HG03095 (cell line): ENCODE measurements at regions not wholly inside any gene's neighbourhood (a gene's known extent, or its start where the extent isn't known, plus 50 kb on each side); places are given as distances from the start of the nearest gene placed in this dataset.
"Not testable (repeated sequence)": the region's sequence is repeated elsewhere in the genome, so short reads cannot be mapped to it uniquely, and the experiment has no call there.

Experiments used
- ATAC-seq: cut with Tn5 transposase; IDR thresholded peaks from one replicate; pipeline ENCODE4 v1.9.1; 2021; ENCODE audit warnings: moderate library complexity; ENCODE audit not compliant: unreplicated experiment

DNA sequence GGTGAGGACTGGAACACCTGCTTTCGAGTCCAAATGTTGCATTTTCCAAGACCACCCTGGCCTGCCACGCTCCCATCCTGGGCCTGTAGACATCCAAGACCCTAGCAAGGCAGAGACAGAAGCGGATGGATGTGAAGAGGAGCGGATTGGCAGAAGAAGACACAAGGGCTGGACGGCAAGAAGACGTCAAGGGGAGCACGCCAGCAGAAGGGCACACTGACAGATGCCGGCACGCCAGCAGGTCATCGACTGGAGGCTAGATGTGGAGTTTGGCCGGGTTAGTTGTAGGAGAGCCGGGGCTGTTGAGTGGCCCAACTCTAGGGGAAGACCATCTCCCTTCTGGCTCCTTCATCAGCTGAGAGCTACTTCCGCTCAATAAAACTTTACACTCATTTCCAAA is 251.6 kb downstream of the ZWINT start:
- ATAC-seq: no peak

DNA sequence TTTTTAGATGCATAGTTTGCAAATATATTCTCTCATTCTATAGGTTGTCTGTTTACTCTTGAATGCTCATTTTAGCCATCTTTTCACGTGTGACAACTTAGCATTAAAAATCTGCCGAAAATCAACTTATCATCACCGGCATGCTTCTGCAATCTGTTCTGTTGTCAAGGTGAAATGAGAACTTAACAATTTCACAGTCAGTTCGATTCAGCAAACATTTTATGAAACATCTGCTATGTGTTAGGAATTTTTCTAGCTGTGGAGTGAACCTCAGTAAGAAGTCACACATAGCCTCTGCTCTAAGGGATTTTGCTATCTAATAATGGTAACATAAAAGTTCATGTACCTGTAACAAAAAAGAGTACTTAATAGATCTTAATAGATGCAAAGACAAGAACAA is 256.1 kb downstream of the ZWINT start:
- no peak for ATAC-seq

DNA sequence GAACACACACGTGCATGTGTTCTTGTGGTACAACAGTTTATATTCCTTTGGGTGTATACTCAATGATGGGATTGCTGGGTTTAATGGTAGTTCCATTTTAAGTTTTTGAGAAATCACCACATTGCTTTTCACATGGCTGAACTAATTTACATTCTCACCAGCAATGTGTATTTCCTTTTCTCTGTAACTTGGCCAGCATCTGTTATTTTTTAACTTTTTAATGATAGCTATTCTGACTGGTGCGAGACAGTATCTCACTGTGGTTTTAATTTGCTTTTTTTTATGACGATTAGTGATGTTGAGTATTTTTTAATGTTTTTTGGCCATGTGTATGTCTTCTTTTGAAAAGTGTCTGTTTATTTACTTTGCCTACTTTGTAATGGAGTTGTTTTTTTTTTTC is 256.6 kb downstream of the ZWINT start:
- no peak for ATAC-seq

DNA sequence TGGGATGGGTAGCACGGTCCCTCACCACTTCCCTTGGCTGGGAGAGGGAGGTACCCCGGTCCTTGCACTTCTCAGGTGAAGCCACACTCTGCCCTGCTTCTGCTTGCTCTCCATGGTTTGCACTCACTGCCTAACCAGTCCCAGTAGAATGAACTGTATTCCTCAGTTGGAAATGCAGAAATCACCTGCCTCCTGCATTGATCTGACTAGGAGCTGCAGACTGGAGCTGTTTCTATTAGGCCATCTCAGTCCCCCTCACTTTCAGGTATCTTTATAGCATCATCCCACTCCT is 264.9 kb downstream of the ZWINT start:
- no peak for ATAC-seq

DNA sequence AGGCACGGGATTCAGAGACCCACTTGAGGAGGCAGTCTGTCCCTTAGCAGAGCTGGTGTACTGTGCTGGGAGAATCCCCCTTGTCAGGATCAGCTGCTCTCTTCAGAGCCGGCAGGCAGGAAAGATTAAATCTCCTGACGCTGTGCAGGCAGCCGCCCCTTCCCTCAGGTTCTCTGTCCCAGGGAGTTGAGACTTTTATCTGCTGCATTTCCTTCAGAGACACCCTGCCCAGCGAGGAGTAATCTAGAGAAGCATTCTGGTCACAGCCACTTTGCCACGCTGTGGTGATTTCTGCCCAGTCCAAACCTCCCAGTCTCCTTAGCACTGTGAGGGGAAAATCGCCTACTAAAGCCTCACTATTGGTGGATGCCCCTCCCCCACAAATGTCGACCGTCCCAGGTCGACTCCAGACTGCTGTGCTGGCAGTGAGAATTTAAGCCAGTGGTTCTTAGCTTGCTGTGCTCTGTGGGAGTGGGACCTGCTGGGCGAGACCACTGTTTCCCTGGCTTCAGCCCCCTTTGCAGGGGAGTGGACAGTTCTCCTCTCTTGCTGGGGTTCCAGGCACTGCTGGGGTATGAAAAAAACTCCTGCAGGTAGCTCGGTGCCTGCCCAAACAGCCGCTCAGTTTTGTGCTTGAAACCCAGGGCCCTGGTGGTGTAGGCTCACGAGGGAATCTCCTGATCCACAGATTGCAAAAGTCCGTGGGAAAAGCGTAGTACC is 265.4 kb downstream of the ZWINT start:
- ATAC-seq: no peak

DNA sequence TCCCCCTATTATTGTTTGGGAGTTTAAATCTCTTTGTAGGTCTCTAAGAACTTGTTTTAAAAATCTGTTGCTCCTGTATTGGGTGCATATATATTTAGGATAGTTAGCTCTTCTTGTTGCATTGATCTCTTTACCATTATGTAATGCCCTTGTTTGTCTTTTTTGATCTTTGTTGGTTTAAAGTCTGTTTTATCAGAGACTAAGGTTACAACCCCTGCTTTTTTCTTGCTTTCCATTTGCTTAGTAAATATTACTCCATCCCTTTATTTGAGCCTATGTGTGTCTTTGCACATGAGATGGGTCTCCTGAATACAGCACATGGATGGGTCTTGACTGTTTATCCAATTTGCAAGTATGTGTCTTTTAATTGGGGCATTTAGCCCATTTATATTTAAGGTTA is 267.4 kb downstream of the ZWINT start:
- not testable (repeated sequence) for ATAC-seq

DNA sequence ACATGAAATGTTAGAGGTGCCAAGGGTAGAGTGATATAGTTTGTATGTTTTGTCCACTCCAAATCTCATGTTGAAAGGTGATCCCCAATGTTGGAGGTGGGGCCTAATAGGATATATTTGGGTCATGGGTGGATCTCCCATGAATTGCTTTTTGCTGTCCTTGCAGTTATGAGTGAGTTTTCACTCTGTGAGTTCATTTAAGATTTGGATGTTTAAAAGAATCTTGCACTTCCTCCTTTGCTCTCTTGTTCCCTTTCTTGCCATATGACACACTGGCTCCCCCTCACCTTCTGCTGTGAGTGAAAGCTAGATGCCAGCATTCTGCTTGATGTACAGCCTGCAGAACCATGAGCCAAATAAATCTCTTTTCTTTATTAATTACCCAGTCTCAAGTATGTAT is 269.2 kb downstream of the ZWINT start:
- no peak for ATAC-seq

DNA sequence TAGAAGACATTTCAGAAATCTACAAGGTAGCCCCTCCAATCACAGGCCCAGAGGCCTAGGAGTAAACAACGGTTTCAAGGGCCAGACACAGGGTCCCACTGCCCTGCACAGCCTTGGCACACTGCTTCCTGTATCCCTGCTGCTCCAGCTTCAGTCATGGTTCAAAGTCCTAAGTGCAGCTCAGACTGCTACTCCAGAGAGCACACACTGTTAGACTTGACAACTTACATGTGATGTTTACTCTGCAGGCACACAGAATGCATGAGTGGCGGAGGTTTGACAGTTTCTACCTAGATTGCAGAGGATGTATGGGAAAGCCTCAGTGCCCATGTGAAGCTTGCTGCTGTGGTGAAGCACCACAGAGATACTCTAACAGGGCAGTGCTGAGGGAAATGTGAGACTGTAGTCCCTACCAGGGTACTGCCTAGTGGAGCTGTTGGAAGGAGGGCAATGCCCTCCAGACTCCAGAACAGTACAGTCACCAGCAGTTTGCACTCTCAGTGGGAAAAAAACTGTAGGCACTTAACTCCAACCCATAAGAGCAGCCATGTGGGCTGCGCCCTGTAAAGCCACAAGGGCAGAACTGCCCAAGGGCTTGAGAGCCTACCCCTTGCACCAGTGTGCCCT is 270.0 kb downstream of the ZWINT start:
- no peak for ATAC-seq

DNA sequence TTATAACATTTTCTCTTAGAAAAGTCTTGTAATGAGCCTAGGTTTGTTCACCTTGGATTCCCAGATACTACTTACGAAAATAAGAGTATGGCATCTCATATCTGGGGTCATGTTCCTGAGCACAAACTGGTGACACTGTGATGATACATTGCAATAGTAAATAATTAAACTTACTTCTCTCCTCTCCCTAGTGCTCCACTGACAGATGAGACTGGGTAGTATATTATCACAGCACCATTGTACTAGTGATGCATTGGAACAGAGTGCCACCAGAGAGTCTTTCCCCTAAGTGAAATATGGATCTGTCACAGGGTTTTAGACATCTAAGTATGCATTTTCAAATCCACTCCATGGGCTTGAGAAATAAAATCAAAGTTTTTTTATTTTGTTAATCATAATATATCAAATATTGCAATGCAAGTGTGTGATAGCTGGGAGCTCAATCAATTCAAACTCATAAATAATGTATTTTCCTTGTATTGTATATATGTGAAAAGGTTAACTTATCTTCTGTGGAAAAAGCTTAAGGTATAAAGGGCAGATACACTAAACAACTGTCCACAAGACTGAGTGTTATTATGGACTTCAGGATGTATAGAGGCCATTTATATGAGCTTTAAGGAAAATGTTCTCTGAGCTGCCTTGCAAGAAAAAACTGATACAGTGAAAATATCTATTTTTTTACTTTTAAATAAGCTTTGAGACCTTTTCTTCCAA is 275.5 kb downstream of the ZWINT start:
- ATAC-seq: no peak

DNA sequence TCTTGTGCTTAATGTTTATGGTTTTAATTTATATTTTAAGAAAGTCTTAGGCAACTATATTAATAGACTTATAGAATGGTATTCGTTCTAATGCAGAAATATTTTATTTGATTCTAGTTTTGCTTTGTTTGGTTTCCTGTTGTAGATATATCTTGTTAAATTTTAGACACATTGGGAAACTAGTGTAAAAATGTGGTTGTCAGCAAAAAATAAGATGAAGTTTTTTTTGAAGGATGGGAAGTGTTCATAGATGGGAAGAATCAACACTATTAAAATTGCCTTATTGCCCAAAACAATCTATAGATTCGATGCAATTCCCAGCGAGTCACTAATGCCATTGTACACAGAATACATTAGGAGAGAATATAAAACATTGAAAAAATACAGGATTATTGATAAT is 278.9 kb downstream of the ZWINT start:
- no peak for ATAC-seq

DNA sequence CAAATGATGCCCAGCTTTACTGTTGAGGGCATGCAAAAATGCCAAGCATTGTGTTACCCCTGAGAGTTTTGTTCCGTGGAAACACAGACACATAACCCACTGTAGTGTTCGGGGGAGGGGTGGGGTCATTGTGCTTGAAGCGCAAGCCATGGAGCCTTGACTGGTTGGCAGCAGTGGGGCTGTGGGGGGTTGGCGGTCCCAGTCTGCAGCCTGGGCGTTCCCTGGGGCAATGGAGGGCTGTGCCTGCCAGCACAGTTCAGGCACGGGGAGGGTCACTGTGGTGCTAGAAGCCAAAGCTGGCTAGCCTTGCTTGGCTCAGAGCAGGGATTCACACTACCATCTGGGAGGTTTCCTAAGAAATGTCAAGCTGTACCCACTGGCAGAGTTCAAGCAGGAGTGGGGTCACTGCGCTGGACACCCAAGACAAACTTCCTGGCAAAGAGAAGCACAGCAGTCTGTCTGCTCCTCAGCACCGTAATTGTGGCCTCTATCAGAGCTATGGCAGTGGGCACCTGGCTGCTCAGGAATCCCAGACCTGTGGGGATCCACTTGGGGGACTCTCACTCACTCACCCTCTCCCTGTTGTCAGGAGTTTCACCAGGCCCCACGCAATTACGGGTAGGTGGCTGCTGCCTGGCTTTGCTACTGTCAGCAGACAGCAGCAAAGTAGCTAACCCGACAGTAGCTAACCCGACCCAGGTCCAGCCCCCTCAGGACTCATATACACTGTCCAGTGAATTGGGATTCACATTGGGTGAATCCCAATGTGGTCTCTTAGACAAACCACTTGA is 292.4 kb downstream of the ZWINT start:
- ATAC-seq: no peak

DNA sequence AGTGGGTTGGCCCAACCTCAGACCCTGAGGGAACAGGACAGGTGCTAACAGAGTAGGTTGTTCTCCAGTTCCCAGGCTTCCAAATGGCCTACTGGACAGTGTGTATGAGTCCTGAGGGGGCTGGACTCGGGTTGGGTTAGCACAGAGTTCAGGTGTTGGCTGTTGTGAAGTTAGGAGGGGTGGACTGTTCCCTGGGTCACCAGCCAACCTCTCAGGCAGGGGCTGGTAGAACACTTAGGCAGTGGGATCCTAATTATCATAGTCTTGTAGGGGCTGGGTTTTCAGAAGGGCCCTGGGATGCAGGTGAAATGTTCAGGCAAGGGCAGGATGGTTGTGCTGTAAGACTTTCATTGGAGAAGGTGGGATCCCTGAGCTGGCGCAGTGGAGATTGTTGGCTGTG is 293.0 kb downstream of the ZWINT start:
- ATAC-seq: no peak

DNA sequence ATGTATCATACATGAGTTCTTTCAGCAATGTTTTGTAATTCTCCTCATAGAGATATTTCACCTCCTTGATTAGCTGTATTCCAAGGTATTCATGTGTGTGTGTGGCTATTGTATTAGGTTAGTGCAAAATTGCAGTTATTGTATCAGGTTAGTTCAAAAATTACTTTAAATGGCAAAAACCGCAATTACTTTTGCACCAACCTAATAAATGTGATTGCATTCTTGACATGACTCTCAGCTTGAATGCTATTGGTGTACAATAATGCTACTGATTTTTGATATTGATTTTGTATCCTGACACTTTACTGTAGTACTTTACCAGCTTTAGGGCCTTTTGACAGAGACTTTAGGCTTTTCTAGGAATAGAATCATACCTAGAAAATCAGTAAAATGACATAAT is 297.4 kb downstream of the ZWINT start:
- ATAC-seq: no peak

DNA sequence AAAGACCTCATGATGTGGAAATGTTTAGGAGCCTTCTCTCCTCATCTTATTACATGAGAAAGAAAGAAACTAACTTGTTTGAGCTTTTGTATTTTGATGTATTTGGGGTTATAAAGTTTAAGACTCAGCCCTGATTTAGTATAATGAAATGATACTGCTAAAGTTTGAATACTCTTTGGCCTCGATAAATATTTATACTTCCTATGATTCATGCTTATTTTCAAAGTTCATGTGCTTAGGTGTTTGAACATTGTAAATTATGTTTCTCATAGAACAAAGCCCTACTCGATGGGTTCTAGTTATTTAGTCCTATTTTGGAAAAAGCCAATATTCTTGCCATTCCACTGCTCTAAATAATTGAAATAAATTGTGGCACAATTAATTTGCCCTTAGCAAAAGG is 303.2 kb downstream of the ZWINT start:
- no peak for ATAC-seq

DNA sequence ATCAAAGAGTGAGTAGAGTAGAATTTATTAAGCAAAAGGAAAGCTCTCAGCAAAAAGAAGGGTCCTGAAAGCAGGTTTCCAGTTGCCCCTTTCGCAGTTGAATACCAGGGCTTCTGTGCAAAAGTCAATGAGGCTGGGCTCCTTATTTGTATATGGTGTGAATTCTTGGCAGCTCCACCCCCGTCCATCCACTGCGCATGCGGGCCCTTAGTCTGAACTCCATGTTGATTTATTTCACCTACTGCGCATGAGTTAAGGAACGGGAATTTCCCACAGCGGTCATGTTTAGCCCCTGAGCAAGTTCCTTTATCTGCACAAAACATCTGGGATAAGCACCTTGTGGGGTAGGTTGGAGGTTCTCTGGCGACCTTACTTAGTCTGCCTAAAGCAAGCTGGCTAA is 325.6 kb downstream of the ZWINT start:
- ATAC-seq: no peak

DNA sequence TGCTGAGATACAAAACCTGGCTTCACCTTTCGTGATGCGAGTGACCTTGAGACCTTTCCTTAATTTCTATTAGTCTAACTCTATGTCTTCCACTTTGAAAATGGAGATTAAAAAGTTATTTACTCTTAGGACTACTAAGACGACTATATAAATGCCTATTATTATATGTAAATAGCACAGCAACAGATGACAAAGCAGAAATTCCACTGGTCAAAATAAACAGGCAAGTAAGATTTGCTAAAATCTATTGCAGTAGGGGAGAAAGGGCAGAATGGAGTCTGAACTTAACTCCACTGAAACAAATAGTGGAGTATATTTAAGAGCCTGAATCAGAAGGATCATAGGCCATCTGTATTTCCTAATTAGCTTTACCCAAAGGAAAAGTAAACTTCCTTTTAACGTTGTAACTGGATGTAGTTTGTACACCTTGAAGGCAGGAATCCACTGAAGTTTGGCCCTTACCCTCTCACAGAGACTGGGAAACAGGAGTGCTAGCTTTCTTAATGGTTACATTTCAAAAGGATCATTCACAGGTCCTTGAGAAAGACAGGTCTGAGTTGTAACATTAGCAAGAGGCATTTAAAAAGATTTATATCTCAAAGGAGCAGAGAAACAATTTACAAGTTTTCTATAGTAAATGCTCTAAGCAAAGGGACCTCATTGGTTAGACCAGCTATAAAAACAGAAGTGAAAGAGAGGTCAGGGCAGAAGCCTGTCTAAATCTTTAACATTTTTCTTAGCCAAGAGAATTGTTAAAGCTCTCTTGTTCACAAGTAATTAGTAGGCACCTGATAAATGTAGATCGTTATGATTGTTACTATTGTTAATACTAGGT is 332.5 kb downstream of the ZWINT start:
- ATAC-seq: no peak

DNA sequence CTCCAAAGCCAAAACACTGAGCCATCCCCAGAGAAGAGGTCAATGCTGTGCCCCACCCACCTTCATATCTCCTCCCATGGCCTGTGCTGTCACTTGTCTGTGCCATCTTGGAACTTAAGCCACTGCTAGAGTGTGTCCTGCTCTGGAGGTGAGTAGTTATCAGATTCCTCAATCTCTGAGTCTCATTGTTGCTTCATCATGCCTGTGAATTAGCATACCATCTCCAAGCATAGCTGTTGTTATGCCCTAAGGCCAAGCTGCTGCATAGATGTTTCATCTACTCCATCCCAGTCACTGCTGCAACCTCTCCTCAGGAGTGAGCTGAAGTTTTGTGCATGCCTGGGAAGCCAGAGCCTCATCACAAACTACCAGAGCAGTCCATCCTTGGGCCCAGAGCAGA is 349.0 kb downstream of the ZWINT start:
- no peak for ATAC-seq

DNA sequence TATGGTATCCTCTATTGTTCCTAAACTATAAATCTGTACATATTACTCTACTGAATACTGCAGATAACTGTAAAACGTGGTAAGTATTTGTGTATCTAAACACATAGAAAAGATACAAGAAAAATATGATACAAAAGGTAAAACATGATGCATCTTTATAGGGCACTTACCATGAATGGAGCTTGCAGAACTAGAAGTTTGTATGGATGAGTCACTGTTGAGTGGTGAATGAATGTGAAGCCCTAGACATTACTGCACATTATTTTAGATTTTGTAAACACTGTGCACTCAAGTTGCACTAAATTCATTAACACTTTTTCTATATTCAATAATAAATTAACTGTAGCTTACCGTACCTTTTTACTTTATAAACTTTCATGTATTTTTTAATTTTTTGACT is 357.5 kb downstream of the ZWINT start:
- ATAC-seq: no peak

DNA sequence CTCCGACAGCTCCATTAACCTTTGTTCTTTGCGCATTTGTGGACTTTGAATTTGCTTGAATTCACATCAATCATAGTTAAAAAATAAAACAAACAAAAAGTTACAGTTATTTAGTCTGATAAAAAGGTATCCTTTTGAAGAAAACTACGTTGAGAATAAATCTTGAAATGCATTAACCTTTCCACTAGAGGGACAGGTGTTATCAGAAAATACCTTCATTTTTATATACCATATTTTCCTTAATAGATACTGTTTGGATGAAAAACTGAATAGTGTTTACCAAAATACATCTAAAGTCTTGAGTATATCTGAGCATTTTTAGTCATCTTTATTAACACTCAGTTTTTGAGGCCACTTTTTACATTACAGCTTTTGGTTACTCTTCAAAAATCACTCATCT is 371.9 kb downstream of the ZWINT start:
- no peak for ATAC-seq

DNA sequence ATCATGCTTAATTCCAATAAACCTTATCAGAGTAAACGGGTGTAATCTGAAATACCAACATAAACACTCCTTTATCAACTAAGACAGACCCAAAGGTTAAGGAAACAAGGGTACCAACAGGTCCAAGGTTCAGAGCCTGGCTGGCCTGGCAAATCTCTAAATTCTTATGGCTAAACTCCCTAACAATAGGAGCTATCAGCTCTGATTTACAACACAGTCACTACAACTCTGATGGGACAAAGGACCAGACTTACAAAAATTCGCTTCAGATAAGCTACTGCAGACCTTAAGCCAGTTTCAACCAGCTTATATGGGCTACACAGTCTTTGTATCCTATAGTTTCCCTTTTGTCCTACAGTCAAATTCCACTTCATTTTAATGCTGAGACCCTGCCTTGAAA is 381.9 kb downstream of the ZWINT start:
- ATAC-seq: no peak

DNA sequence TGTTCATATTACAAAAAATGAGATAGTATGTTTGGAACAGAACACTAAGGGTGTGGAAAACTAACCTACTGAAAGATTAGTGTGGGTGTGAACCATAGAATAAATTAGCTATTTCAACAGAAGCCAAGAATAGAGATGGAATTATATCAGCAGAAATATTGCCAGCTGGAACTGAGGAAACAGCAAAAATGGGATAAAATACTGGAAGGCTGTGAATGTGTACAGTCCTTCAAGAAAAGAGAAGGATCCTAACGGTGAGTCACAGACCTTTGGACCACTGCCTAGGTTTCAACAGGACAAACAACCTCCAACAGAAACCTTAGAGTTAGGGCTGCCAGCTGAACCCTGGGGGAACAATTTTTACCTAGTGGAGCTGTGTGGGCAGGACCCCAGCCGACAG is 395.0 kb downstream of the ZWINT start:
- no peak for ATAC-seq
